Neutrophil (primary cell): ENCODE measurements at regions not wholly inside any gene's neighbourhood (a gene's known extent, or its start where the extent isn't known, plus 50 kb on each side); places are given as distances from the start of the nearest gene placed in this dataset.

ENCODE experiments used
- H3K27ac ChIP-seq: fragments of 200-600 bp; sonication (generic); 2 replicates; pipeline ENCODE4 v1.5.1; 2016; ENCODE audit warnings: mild to moderate bottlenecking, moderate library complexity
- H3K27me3 ChIP-seq: fragments of 200-600 bp; sonication (generic); 2 replicates; pipeline ENCODE4 v1.6.0; 2016; ENCODE audit warnings: mild to moderate bottlenecking
- H3K36me3 ChIP-seq: fragments of 200-600 bp; sonication (generic); 2 replicates; pipeline ENCODE4 v1.5.1; 2017
- H3K4me1 ChIP-seq, 2 experiments: fragments of 200-600 bp in 1 of 2; sonication (generic) in 1 of 2; 1 replicate in 1 of 2; 2 replicates in 1 of 2; pipeline versions ENCODE4 v1.5.1 to v1.6.1; 2013 to 2016; ENCODE audit warnings: low read depth in 1 of 2, low read length in 1 of 2, mild to moderate bottlenecking in 1 of 2, moderate library complexity in 1 of 2; ENCODE audit not compliant: control insufficient read depth in 1 of 2, insufficient read depth in 1 of 2
- H3K4me3 ChIP-seq, 2 experiments: fragments of 200-600 bp in 1 of 2; sonication (generic) in 1 of 2; 1 replicate in 1 of 2; 2 replicates in 1 of 2; pipeline ENCODE4 v1.5.1; 2013 to 2016; ENCODE audit warnings: low read depth in 1 of 2, low read length in 1 of 2, mild to moderate bottlenecking in 1 of 2, moderate library complexity in 1 of 2
- H3K9me3 ChIP-seq: fragments of 200-600 bp; sonication (generic); 2 replicates; pipeline ENCODE4 v1.5.1; 2016
- TF ChIP-seq, protein P1 (sequence below): fragments of 200-600 bp; sonication (generic); IDR thresholded peaks from 2 replicates; pipeline ENCODE4 v1.5.1; 2016; ENCODE audit warnings: antibody characterized with exemption

DNA sequence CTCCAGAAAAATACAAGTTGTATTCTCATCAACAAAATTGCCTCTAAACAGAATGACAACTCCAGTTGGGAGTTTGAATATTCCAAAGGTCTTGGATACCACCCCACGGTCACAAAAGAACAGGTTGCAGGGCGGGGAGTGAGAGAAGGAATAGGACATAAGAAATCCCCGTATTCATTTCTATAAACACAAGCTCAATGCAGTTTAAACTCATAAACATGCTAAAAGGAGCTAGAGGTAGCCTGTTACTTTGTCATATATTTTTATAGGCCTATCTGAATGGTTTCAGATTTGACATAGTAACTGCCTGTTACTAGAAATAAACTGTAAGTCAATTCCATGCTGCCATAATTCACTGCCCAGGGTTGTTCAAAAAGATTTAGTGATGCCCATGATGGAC, 567.5 kb downstream of the BCL11A start:
- Histone ChIP-seq H3K4me3 (no peak overlapping the region), H3K27ac (no peak overlapping the region), H3K27me3 (no peaks in the 10 kb centered on the region), H3K36me3 (no peaks in the 10 kb centered on the region), H3K4me1 (no peaks in the 10 kb centered on the region), H3K9me3 (no peaks in the 10 kb centered on the region)
- TF ChIP-seq, protein P1, sequence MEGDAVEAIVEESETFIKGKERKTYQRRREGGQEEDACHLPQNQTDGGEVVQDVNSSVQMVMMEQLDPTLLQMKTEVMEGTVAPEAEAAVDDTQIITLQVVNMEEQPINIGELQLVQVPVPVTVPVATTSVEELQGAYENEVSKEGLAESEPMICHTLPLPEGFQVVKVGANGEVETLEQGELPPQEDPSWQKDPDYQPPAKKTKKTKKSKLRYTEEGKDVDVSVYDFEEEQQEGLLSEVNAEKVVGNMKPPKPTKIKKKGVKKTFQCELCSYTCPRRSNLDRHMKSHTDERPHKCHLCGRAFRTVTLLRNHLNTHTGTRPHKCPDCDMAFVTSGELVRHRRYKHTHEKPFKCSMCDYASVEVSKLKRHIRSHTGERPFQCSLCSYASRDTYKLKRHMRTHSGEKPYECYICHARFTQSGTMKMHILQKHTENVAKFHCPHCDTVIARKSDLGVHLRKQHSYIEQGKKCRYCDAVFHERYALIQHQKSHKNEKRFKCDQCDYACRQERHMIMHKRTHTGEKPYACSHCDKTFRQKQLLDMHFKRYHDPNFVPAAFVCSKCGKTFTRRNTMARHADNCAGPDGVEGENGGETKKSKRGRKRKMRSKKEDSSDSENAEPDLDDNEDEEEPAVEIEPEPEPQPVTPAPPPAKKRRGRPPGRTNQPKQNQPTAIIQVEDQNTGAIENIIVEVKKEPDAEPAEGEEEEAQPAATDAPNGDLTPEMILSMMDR: no peak

- TF ChIP-seq, protein P1: no peak
- H3K36me3 ChIP-seq: no peaks in the 10 kb centered on the region
- H3K27ac ChIP-seq: no peak overlapping the region
- no peak overlapping the region for H3K4me3 ChIP-seq
- no peaks in the 10 kb centered on the region for H3K9me3 ChIP-seq
- no peaks in the 10 kb centered on the region for H3K27me3 ChIP-seq
- no peaks in the 10 kb centered on the region for H3K4me1 ChIP-seq
These were observed 579.2 kb downstream of the BCL11A start for GRCh38 chr2:59974051-59974766.

DNA sequence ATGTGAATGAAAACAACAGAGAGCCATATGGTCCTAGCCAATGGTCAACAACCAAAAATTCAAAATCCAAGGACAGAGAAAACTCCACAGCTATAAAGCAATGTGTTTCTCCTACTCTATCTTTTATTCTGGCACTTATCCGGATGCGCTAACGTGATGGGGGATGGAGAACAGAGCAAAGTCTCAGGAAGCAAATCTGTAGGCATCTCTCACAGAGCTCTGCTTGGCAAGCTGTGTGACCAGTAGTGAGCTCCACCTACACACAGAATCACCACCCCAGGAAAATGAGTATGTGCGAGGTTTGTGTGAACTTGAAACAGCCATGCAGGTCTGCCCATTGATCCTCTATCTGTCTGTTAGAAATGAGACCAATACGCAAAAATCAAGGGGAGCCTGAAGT, 584.3 kb downstream of the BCL11A start:
- TF ChIP-seq, protein P1: no peak
- Histone ChIP-seq H3K27me3 (no peaks in the 10 kb centered on the region), H3K4me3 (no peak overlapping the region), H3K4me1 (no peaks in the 10 kb centered on the region), H3K36me3 (no peaks in the 10 kb centered on the region), H3K9me3 (no peaks in the 10 kb centered on the region), H3K27ac (no peak overlapping the region)

- no peaks in the 10 kb centered on the region for H3K36me3 ChIP-seq
- no peaks in the 10 kb centered on the region for H3K9me3 ChIP-seq
- H3K27me3 ChIP-seq: no peaks in the 10 kb centered on the region
- H3K4me3 ChIP-seq: no peak overlapping the region
- H3K27ac ChIP-seq: no peak overlapping the region
- TF ChIP-seq, protein P1: no peak
- no peaks in the 10 kb centered on the region for H3K4me1 ChIP-seq
These were observed 585.0 kb downstream of the BCL11A start for GRCh38 chr2:59968441-59968840.

GRCh38 chr2:59967691-59968090, 585.8 kb downstream of the BCL11A start:
- TF ChIP-seq, protein P1: no peak
- no peak overlapping the region for H3K4me3 ChIP-seq

More at GRCh38 chr2:59967691-59968090, 585.8 kb downstream of the BCL11A start:
- no peak overlapping the region for H3K27ac ChIP-seq
- H3K36me3 ChIP-seq: no peaks in the 10 kb centered on the region
- H3K4me1 ChIP-seq: no peaks in the 10 kb centered on the region
- H3K9me3 ChIP-seq: no peaks in the 10 kb centered on the region
- H3K27me3 ChIP-seq: no peaks in the 10 kb centered on the region
